HG02938 (cell line): ENCODE measurements at regions not wholly inside any gene's neighbourhood (a gene's known extent, or its start where the extent isn't known, plus 50 kb on each side); places are given as distances from the start of the nearest gene placed in this dataset.

Source experiments
- ATAC-seq: cut with Tn5 transposase; IDR thresholded peaks from one replicate; pipeline ENCODE4 v1.9.1; 2021; ENCODE audit warnings: mild to moderate bottlenecking, moderate library complexity; ENCODE audit not compliant: unreplicated experiment

DNA sequence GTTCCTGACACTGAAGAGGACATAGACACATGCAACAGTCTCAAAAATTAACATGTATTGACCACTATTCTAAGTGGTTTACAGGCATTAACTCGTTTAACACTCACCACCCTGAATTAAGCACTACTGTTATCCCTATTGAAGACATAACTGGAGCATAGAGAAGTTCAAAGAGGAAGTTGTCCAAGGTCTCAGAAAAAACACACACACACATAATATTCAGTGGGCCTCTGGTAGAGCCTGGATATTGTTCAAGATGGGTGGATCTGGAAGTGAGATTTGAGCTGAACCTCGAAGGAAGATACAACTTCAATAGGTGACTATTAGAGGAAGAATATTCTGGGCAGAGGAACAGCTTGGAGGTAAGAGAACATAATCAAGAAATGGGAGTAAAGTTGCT is 334.9 kb downstream of the HNRNPD start:
- ATAC-seq = no peak

DNA sequence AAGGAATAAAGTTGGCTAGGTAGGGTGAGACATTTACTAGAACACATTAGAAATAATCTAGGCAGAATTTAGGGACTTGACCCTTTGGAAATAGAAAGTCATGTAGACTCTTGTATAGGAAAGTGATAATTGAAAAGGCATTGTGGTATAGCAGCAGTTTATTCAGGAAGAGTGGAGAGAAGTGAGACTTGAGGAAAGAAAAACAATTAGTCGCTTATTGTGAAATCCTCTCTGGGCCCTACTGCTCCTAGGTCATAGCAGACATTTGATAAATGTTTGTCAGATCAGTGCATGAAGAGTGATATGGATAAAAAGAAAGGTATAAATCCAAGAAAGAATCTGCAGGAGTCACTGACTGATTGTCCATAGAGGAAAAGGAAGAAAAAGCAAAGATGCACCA is 337.6 kb downstream of the HNRNPD start:
- ATAC-seq = no peak

DNA sequence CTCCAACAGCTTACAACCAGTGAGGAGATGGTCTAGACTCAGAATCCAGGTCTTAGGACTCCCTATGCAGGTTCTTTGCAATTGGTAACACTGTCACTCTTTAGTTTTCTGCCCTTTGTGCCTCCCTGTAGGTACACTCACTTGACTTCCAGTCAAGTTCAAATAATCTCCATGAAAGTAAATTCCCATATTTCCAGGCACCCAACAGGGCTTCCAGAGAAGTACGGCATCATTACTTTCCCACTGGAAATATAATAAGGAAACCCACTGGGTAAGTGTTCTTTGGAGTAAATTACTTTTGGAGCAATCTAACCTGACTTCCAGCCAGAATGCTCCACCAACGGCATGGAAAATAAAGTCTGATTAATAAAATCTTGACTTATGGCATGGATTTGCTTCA is 338.9 kb downstream of the HNRNPD start:
- no peak for ATAC-seq

DNA sequence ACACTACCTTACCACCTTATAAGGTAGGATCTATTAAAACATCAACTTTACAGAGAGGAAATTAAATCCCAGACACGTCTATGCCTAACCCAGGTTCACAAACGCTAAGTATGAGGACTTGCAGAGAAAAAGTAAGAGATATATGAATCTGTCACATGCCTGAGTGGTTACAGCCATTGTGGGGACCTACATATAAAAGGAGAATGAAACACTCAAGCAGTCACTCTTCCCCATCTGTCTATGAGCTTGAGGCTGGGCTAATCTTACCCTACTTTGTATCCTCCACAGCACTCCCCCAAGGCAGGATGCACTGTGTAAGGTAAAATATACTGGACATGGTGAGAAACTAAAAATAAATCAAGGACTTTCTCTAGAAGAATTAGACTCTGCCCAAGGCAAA is 339.9 kb downstream of the HNRNPD start:
- no peak for ATAC-seq

DNA sequence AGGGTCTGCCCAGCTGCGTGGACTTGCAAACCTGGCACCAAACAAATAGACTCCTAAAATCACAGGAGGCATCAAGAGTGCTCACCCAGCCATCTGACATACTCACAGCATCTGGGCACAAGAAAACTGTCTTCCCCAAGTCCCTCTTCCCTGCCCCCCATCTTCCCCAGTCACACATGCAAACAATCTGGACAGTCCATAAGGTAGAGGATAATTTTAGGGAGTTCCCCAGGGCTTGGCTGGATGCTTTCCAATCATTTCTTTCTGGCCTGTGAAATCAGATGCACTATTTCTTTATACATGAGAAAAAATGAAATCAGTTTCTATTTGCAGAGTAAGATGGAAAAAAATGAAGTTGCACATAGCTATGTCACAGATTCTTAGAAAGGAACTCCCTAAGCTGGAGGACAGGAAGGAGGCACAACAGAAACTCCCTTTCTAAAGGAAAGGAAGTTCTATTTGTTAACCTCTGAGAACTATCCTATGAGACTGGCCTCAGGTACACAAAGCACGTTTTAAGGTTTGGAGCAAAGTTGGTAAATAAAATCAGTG is 342.3 kb downstream of the HNRNPD start:
- no peak for ATAC-seq

DNA sequence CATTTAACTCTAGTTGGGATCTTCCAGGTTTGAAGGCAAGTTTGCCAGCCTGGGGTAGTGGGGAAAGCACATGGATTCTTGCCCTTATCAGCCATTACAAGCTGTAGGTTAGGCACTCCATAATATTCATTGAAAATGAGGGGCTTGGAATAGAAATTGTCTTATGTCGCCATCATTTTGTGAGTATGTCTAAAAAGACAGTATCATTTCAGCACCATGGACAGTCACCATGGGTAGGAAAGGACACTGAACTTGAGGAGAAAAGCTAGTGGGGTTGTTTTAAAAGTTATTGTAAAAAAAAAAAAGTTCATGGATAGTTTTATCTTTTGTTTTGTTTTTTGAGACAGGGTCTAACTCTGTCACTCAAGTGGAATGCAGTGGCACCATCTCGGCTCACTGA is 356.1 kb downstream of the HNRNPD start:
- ATAC-seq = no peak

DNA sequence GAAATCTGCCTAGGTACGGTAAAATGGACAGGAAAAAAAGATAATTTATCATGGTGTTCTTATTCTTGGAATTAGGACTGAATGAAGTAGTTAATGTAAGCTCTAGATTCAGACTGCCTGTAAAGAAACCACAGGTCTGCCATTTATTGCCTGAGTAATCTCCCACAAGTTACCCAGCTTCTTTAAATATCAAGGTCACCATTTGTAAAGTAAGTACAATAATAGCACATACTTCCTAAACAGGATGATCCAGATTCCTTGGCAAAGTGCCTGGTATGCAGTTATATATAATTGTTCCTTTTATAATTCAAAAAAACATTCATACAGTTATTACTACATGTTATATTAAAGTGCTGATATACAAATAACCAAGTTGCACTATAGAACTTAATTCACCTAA is 368.6 kb downstream of the HNRNPD start:
- no peak for ATAC-seq

DNA sequence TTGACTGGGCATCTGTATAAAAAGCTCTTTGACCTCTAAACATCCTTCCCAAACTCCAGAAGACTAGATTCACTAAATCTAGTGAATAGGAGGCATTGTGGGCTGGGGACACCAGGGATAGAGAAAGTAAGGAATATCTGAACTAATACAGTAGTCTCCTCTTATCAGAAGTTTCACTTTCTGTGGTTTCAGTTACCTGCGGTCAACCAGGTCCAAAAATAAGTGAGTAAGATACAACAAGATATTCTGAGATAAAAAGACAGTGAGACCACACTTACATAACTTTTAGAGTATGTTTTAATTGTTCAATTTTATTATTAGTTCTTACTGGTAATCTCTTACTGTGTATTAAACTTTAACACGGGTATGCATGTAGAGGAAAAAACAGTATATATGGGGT is 376.5 kb downstream of the HNRNPD start:
- no peak for ATAC-seq

DNA sequence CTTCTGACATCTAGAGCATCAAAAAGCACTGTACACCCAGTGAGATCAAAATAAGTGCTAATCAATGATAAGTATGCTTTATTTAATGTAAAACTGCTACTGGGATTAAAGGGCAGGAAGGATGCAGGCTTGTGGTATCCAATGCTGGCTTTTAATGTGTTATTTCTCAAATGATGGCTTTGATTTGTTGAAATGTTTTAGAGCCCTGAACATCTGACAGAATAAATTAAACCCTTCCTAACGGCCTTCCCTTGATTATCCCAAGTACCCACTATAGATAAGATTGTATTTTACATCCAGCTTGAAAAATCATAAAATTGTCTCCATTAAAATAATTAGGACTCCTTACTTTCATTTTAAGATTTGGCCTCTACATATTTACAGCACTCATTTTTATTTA is 382.9 kb downstream of the HNRNPD start:
- ATAC-seq = no peak

DNA sequence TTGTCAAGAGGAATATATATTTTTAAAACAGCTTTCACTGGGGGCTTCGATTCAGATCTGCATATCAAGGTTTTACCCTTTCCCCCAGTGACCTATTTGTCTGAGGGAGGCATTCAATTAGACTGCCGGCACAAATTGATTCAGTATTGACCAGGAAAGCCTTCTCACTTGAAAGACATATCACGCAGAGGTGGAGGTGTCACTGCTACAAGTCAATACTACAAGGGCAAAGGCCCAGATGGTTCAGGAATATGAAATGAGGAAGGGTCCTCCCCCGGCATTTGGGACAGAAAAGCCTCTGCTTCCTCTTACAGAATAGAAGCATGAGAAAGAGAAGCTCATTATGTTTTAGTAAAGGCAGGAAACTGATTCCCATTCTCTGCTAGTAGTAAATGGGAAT is 383.6 kb downstream of the HNRNPD start:
- no peak for ATAC-seq

DNA sequence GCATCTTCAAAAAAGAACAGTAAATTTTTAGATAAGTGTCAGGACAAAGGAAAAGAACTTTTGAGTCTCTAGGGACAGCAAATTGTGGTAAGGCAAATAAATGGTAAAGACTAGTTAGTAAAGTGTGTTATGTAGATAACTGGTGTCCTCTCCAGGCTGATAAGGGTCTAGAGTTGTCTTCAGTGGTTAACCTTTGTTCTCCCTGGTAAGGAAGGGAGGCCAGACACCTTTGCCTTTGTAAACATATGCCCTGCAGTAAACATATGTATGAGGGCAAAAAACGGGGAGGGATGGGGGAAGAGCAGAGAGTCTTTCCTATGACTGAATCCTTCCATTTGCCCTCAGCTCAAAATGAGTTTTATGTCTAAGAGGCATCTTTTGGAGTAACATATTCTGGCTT is 384.6 kb downstream of the HNRNPD start:
- ATAC-seq = no peak

DNA sequence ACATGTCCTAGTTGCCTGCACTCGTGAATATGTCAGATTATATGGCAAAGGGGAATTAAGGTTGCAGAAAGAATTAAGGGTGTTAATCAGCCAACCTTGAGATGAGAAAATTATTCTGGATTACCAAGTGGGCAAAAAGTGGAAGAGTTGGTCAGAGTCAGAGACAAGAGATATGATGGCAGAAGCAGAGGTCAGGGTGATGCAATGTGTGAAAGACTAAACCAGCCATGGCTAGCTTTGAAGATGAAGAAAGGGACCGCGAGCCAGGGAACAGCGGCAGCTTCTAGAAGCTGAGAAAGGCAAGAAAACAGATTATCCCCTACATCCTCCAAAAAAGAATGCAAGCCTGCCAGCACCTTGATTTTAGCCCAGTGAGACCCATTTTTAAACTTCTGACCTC is 385.6 kb downstream of the HNRNPD start:
- no peak for ATAC-seq

DNA sequence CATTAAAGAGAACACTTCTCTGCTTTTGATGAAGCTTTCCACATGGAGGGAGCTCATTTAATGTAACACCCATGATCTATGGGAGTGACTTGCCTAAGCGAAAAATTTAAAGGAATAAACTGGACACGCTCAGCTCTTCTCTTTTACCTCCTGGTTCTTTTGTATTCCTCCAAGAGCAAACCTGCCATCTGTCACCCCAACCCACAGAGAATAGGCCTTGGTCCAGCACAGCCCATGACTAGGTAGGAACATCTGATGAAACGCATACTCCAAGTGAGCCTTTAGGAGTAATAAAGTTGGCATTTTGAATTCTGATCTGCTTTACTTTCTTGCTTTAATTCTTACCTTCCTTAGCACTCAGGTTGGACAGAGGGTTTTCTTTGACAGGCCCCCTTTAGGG is 389.0 kb downstream of the HNRNPD start:
- ATAC-seq = no peak

DNA sequence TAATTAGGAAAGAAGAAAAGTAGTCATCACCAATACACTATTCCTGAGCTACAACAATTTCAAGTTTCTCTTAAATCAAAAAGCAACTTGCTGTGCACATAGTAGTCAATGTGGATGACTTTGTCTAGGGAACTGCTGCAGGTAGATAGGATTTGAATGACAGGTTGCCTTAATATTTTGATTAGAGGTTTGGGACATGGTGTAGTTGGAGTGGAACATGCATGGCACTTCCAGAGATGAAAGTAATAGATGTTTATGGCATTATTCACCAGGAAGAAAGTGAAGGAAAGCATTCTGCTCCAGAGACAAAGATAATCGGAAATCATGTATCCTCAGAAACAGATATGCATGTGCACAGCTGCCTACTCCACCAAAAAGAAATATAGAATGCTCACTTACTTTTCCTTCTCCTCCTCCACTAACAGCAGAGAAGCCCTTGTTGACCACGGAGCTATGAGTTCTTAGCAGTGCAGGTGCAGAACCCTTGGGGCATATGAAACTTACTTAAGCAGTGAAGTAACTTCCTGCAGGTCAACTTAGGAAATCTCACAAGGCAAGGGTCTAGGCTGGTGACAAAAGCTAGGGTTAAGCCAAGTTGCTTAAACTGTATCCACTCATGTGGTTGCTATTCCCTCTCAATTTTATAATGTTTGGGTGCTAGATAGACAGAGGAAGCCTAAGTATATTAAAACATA is 390.8 kb downstream of the HNRNPD start:
- ATAC-seq = no peak

DNA sequence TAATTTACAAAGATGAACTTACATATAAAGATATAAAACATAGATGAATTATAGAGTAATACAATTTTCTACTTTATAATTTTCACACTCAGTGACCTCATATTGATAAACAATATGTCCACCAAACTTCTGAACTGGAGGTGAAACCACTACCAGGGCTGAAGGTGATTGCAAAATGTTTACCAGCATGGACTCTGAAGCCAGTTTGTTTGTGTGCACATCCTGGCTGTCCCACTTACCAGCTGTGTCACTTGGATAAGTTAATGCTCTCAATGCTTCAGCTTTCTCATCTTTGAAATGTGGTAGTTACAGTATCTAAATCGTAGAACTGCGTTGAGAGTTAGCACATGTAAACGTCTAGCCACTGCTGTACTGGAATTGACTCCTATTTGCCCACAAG is 392.6 kb downstream of the HNRNPD start:
- no peak for ATAC-seq

DNA sequence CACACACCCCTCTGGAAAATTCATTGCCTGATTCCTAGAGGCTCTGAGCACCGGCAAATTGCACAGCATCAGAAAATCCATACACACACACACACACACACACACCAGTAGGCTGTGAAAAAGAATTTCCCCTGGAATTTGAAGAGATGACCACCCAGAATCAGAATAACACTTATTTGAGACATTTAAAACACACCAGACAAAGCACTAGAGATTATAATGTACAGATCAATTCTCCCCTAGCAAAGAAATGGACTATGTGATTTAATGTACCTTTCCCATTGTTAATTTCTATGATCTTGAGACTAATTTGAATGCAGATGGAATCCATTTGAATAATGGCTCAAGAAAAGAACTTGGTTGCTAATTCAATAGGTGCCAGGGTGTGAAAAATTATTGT is 399.3 kb downstream of the HNRNPD start:
- no peak for ATAC-seq

DNA sequence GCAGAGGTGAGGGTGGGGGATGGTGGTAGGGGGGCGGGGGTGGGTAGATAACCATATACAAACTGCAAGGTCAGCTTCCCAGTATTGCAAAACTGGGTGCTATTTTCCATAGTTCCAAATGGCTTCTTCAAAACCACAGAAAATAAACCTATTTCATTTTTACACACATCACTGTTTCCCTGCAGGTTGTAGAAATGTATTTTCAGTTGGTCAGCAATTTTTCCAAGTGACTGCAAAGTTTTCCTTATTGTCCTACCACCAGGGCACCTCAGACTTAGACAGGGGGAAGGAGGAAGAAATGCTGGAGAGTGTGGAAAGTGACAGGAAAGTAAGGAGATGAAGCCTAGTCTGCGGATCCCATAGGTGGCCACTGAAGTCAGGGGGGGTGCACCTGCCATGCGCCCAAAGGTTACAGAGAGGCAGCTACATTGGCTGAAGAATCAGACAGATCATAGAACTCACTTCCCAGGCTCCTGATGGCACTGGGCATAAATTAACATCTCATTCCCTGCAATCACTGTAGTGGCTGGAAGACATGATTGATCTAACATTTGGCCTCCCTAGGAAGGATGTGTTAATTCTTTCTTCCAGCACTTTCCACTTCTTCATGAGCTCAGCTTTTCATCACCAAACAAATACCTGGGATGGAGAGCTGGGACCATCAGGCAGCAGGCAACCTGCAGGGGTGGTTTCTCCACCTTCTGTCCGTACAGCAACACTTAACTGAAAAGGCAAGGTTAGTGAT is 402.0 kb downstream of the HNRNPD start:
- ATAC-seq = no peak

DNA sequence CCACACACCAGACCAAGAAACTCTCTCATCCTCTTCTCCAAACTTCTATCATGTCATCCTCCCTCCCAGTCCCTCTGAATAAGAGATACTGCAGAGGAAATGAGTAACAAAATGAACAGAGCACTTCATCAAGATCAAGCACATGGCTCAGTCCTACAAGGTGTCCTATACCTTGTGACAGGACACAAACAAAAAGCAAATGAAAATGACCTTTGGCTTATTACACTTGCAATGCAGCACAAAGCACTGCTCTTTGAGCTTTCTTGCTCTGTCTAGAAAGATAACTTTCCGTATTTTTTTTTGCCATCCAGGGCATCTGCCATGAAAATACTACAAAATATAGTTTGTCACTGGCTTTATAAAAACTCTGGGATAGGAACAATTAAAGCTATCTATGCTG is 402.7 kb downstream of the HNRNPD start:
- ATAC-seq = no peak

DNA sequence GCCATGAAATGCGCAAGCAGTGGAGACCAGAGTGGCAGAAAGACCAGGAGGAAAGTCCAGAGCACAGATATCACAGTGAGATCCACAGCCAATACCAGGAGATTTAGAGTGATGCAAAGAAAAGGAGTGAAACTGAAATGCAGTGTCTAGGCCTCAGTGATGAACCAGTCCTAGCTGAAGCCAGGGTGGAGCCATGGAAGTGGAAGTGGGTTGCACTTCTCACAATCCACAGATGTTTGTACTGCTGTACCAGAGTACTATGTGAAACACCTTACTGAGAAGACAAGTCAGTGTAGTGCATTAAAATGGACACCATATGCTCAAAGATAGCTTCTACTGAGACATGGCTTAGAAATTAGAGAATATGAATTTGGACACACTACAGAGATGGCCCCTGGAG is 403.3 kb downstream of the HNRNPD start:
- no peak for ATAC-seq

DNA sequence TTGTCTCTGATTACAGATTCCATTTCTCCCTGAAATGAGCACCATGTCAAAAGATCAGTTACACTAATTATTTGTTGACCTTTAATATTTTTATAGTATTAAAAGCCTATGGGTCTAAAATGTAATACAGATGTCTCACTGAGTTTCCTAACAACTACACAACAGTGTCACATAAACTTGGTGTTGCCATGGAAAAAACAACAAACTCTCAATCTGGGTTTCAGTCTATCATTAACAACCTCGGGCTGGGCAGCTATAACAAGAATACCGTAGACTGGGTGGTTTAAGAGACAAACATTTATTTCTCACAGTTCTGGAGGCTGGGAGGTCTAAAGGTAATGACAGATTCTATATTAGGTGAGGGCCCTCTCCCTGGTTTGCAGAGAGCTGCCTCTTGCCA is 407.1 kb downstream of the HNRNPD start:
- no peak for ATAC-seq

DNA sequence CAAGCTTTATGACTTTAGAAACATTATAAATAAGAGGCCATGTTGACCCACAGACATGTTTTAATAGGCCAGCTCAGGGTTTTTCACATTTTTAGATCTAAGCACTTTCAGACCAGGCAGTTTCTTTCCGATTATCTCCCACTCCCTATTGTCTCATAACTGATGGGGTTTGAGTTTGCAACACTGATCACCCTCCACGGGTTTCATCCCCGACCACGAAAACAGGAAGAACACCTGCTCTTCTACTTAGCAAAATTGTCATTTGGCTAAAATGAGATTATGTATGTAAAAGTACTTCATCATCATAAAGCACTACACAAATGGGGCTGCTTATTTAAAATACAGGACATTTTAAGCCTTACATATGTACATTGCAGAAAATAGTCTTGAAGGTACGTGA is 407.9 kb downstream of the HNRNPD start:
- ATAC-seq = no peak

DNA sequence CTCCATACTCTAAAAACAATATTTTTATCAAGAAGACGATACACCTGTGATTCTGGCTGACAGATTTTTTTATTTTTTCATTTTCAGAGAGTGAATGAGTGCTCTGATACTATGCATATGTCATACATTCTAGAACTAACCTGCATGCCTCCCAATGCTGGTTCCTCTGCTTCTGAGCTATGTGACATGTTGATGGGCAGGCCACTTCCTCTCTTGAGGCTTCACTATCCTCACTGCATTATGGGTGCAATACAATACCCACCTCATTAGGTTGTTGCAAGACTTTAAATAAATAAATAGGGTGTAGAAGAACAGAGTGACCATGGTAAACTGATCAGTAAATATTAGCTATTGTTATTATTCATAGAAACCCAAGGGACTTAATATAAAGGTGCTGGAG is 408.3 kb downstream of the HNRNPD start:
- no peak for ATAC-seq

DNA sequence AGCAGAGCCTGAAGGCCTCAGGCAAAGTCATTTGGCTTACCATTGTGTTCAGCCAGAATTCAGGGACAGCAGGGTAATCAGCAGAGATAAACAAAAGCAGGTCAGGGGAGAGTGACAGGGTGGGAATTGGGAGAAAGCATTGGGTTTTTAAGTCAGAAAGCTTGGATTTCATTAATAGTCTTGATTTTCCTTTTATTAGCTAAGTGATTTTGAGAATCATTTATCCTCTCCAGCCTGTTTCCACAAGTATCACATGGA is 410.1 kb downstream of the HNRNPD start:
- ATAC-seq = no peak
